Central memory CD8-positive, alpha-beta T cell (primary cell): ENCODE measurements at regions not wholly inside any gene's neighbourhood (a gene's known extent, or its start where the extent isn't known, plus 50 kb on each side); places are given as distances from the start of the nearest gene placed in this dataset.
A peak's percentile ranks its signal among the peaks of the same experiment; 100 is the strongest.
"Not testable (repeated sequence)": the region's sequence is repeated elsewhere in the genome, so short reads cannot be mapped to it uniquely, and the experiment has no call there.

Experiments
- ATAC-seq: fragments of 150-1000 bp; cut with Tn5 transposase; replicated peaks from 2 replicates; pipeline ENCODE4 v1.10.0; 2022; ENCODE audit warnings: mild to moderate bottlenecking, moderate FRiP score, moderate number of reproducible peaks; ENCODE audit not compliant: poor library complexity, severe bottlenecking; ENCODE audit errors: extremely low read depth
- DNase-seq, 2 donors: peaks; one replicate each; pipeline ENCODE4 v3.0.0; 2021; ENCODE audit warnings: low spot score in 2 of 2
- H3K27ac Mint-ChIP-seq: one replicate; pipeline ENCODE4 v1.8.0; 2022; ENCODE audit warnings: low read depth, mild to moderate bottlenecking, moderate library complexity, mixed read lengths
- H3K27me3 Mint-ChIP-seq: one replicate; pipeline ENCODE4 v1.8.0; 2022; ENCODE audit warnings: mixed read lengths
- H3K36me3 Mint-ChIP-seq: one replicate; pipeline ENCODE4 v1.8.0; 2022; ENCODE audit warnings: mild to moderate bottlenecking, moderate library complexity, mixed read lengths; ENCODE audit not compliant: insufficient read depth
- H3K4me1 Mint-ChIP-seq: one replicate; pipeline ENCODE4 v1.8.0; 2022; ENCODE audit warnings: mixed read lengths
- H3K4me3 Mint-ChIP-seq: one replicate; pipeline ENCODE4 v1.8.0; 2022; ENCODE audit warnings: mild to moderate bottlenecking, moderate library complexity, mixed read lengths
- H3K9me3 Mint-ChIP-seq: one replicate; pipeline ENCODE4 v1.8.0; 2022; ENCODE audit warnings: mixed read lengths

GRCh38 chr5:67910546-67910945 is 305.0 kb upstream of the PIK3R1 start:
- peaks cover 7% of the 10 kb centered on the region for H3K27me3 Mint-ChIP-seq
- H3K36me3 Mint-ChIP-seq, result no peaks in the 10 kb centered on the region
- no peaks in the 10 kb centered on the region for H3K4me1 Mint-ChIP-seq
- DNase-seq, result no peak
- no peaks in the 10 kb centered on the region for H3K9me3 Mint-ChIP-seq
- H3K4me3 Mint-ChIP-seq, result no peak overlapping the region
- H3K27ac Mint-ChIP-seq, result no peak overlapping the region
- no peak for ATAC-seq

- no peak overlapping the region for H3K27ac Mint-ChIP-seq
- peaks cover 7% of the 10 kb centered on the region for H3K27me3 Mint-ChIP-seq
- no peaks in the 10 kb centered on the region for H3K9me3 Mint-ChIP-seq
- DNase-seq (no peak), ATAC-seq (no peak)
- no peaks in the 10 kb centered on the region for H3K4me1 Mint-ChIP-seq
- no peaks in the 10 kb centered on the region for H3K36me3 Mint-ChIP-seq
- no peak overlapping the region for H3K4me3 Mint-ChIP-seq
Measured at GRCh38 chr5:67908126-67908765, 307.3 kb upstream of the PIK3R1 start.

DNA sequence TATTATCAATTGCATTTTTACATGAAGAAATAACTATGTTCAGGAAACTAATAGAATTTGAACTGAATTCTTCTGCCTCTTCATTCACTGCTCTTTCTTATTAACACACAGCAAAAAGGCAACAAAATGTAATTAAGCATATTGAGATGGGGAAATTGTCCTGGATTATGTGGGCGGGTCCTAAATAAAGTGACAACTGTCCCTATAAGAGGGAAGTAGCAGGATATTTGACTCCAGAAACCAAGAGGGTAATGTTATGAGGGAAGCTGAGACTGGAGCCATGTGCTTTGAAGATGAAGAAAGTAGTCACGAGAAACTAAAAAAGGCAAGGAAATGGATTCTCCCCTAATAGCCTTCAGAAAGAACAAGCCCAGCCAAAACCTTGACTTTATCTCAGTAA is 311.2 kb upstream of the PIK3R1 start:
- no peak overlapping the region for H3K27ac Mint-ChIP-seq
- H3K36me3 Mint-ChIP-seq, result no peaks in the 10 kb centered on the region
- no peaks in the 10 kb centered on the region for H3K4me1 Mint-ChIP-seq
- no peak overlapping the region for H3K4me3 Mint-ChIP-seq
- no peaks in the 10 kb centered on the region for H3K9me3 Mint-ChIP-seq
- no peak for DNase-seq
- H3K27me3 Mint-ChIP-seq, result peaks cover 1% of the 10 kb centered on the region
- ATAC-seq, result no peak

- H3K9me3 Mint-ChIP-seq, result no peaks in the 10 kb centered on the region
- no peak for ATAC-seq
- H3K27ac Mint-ChIP-seq, result no peak overlapping the region
Measured at GRCh38 chr5:67903656-67904055, 311.9 kb upstream of the PIK3R1 start.

DNA sequence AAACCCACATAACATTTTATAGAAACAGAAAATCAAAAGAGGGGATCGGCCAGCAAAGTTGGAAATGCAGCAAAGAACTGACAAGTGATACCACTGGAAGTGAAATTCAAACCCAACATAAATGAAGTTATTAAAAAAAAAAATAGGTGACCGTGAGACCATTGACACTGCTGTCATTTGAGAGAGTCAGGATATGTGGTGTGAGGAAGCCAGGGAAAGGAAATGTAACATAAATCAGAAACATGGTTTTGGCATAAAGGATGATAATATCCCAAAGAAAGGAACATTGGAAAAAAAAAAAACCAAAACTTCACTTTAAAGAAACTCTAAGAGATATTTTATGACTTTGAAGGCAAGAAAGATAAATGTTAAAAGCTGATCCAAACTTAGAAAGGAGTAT is 312.4 kb upstream of the PIK3R1 start:
- no peak for DNase-seq
- H3K27ac Mint-ChIP-seq, result no peak overlapping the region
- H3K36me3 Mint-ChIP-seq, result no peaks in the 10 kb centered on the region
- H3K4me1 Mint-ChIP-seq, result no peaks in the 10 kb centered on the region
- H3K27me3 Mint-ChIP-seq, result no peaks in the 10 kb centered on the region
- H3K9me3 Mint-ChIP-seq, result no peaks in the 10 kb centered on the region
- no peak for ATAC-seq
- no peak overlapping the region for H3K4me3 Mint-ChIP-seq

More at GRCh38 chr5:67903656-67904055, 311.9 kb upstream of the PIK3R1 start:
- H3K36me3 Mint-ChIP-seq, result no peaks in the 10 kb centered on the region
- no peaks in the 10 kb centered on the region for H3K27me3 Mint-ChIP-seq
- no peak overlapping the region for H3K4me3 Mint-ChIP-seq
- H3K4me1 Mint-ChIP-seq, result no peaks in the 10 kb centered on the region
- no peak for DNase-seq

DNA sequence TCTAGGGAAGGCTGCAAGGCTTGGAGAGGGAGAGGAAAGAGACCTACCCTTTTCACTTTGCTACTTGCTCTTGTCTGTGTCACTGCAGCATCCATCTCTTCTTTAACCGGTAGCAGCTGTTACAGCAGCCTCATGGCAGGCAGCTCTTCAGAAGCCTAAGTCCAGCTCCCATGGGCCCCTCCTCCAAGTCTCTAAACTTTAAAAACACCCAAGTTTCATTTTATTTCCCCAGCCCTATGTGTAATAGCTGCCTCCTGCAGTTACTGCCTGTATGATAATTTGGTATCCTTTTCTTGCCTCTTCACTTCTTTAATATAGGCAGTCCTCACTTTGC is 313.1 kb upstream of the PIK3R1 start:
- no peak for DNase-seq
- H3K36me3 Mint-ChIP-seq, result no peaks in the 10 kb centered on the region
- H3K4me3 Mint-ChIP-seq, result no peak overlapping the region
- H3K27ac Mint-ChIP-seq, result no peak overlapping the region
- H3K4me1 Mint-ChIP-seq, result no peaks in the 10 kb centered on the region
- ATAC-seq, result no peak
- H3K27me3 Mint-ChIP-seq, result no peaks in the 10 kb centered on the region
- H3K9me3 Mint-ChIP-seq, result no peaks in the 10 kb centered on the region

GRCh38 chr5:67901814-67902496 is 313.6 kb upstream of the PIK3R1 start:
- Mint-ChIP-seq H3K27me3 (no peaks in the 10 kb centered on the region), H3K4me3 (no peak overlapping the region), H3K36me3 (no peaks in the 10 kb centered on the region), H3K4me1 (no peaks in the 10 kb centered on the region), H3K9me3 (no peaks in the 10 kb centered on the region), H3K27ac (no peak overlapping the region)
- no peak for ATAC-seq
- no peak for DNase-seq

DNA sequence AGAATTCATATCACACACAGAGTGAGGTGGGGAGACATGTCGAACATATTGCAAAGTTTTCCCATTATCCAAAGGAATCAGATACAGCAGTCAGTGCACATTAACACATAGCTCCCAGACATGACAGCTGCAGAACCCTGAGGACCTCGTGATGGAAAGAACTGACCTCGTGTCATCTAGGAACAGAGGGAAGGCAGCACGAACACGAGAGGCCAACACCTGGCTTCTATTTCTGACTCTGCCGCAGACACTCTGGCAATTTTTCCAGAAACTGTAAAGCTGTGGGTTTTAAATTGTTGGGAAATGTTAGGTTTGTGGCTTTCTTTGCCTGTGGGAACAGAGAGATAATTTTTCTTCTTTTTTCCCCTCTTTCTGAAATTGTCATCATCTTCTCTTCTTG is 315.0 kb upstream of the PIK3R1 start:
- ATAC-seq (no peak), DNase-seq (no peak)
- Mint-ChIP-seq H3K27me3 (no peaks in the 10 kb centered on the region), H3K36me3 (no peaks in the 10 kb centered on the region), H3K4me3 (no peak overlapping the region), H3K27ac (no peak overlapping the region), H3K4me1 (no peaks in the 10 kb centered on the region), H3K9me3 (no peaks in the 10 kb centered on the region)

- Mint-ChIP-seq H3K27me3 (no peaks in the 10 kb centered on the region), H3K36me3 (no peaks in the 10 kb centered on the region), H3K9me3 (no peaks in the 10 kb centered on the region), H3K4me3 (no peak overlapping the region), H3K27ac (no peak overlapping the region), H3K4me1 (no peaks in the 10 kb centered on the region)
- DNase-seq, result no peak
- ATAC-seq, result no peak
Measured at GRCh38 chr5:67897980-67898379, 317.6 kb upstream of the PIK3R1 start.

- no peaks in the 10 kb centered on the region for H3K4me1 Mint-ChIP-seq
- no peaks in the 10 kb centered on the region for H3K27me3 Mint-ChIP-seq
- no peaks in the 10 kb centered on the region for H3K36me3 Mint-ChIP-seq
- H3K9me3 Mint-ChIP-seq, result no peaks in the 10 kb centered on the region
- ATAC-seq (no peak), DNase-seq (no peak)
- H3K4me3 Mint-ChIP-seq, result no peak overlapping the region
- peak overlapping the region; percentile 32 for H3K27ac Mint-ChIP-seq
Measured at GRCh38 chr5:67897431-67897830, 318.1 kb upstream of the PIK3R1 start.

- Mint-ChIP-seq H3K9me3 (no peaks in the 10 kb centered on the region), H3K27ac (no peak overlapping the region), H3K27me3 (peaks cover 2% of the 10 kb centered on the region), H3K4me3 (no peak overlapping the region), H3K36me3 (no peaks in the 10 kb centered on the region), H3K4me1 (no peaks in the 10 kb centered on the region)
- ATAC-seq (no peak), DNase-seq (no peak)
Measured at GRCh38 chr5:67896930-67897313, 318.6 kb upstream of the PIK3R1 start.

DNA sequence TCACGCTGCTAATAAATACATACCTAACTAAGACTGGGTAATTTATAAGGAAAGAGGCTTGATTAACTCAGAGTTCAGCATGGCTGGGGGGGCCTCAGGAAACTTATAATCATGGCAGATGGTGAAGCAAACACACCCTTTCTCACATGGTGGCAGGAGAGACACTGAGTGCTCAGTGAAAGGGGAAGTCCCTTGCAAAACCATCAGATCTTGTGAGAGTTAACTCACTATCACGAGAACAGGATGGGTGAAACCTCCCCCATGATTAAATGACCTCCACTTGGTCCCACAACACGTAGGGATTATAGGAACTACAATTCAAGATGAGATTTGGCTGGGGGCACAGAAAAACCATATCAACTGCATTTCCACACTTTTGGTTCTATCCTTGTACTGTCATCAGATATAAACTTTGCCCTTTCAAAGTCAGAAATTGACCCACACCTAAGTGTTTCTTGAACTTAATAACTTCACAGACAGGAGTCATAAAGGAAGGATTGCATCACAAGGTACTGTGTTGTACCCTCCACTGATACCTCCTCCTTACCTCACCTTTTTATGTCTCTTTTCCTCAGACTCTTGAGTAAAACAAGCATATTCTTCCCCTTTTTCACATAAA is 319.1 kb upstream of the PIK3R1 start:
- Mint-ChIP-seq H3K9me3 (no peaks in the 10 kb centered on the region), H3K36me3 (no peaks in the 10 kb centered on the region), H3K27ac (no peak overlapping the region), H3K4me1 (no peaks in the 10 kb centered on the region), H3K27me3 (peaks cover 7% of the 10 kb centered on the region), H3K4me3 (no peak overlapping the region)
- ATAC-seq (no peak), DNase-seq (no peak)

GRCh38 chr5:67889870-67890269 is 325.7 kb upstream of the PIK3R1 start:
- not testable (repeated sequence) for H3K4me1 Mint-ChIP-seq, ATAC-seq, H3K36me3 Mint-ChIP-seq, H3K9me3 Mint-ChIP-seq, H3K27me3 Mint-ChIP-seq, H3K4me3 Mint-ChIP-seq, H3K27ac Mint-ChIP-seq, DNase-seq
